ENCODE measurements at regions not wholly inside any gene's neighbourhood (a gene's known extent, or its start where the extent isn't known, plus 50 kb on each side); places are given as distances from the start of the nearest gene placed in this dataset.

DNA sequence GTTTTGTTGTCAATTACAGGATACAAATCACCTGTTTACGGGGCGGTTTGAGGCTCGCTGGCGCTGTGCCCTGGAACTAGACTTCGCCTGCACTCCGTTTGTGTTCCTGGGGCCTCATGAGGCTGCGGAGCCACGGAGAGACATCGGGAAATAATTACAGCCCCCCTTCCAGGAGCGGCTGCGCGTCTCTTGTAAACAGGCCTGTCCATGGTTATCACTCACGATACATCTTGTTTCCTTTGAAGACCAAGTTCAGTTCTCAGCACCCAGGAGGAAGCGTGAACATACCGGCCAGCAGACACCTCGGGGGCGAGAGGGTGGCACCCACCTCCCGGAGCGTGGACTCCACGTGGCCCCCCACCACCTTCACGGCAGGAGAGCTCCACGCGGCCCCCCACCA lies 297.1 kb upstream of the IRX4 start:
- Histone ChIP-seq H3K9me3 (no peaks in the 10 kb centered on the region), H3K27ac (no peak overlapping the region), H3K4me1 (replicated peaks) (no peaks in the 10 kb centered on the region), H3K27me3 (replicated peaks; ENCODE audit: insufficient read depth) (no peaks in the 10 kb centered on the region), H3K36me3 (no peaks in the 10 kb centered on the region), H3K4me3 (no peak overlapping the region)
- TF ChIP-seq POLR2A (IDR thresholded peaks at IDR 0.05), result no peak
- no peak for TF ChIP-seq POLR2AphosphoS5 (IDR thresholded peaks at IDR 0.05)
- TF ChIP-seq, protein P1, sequence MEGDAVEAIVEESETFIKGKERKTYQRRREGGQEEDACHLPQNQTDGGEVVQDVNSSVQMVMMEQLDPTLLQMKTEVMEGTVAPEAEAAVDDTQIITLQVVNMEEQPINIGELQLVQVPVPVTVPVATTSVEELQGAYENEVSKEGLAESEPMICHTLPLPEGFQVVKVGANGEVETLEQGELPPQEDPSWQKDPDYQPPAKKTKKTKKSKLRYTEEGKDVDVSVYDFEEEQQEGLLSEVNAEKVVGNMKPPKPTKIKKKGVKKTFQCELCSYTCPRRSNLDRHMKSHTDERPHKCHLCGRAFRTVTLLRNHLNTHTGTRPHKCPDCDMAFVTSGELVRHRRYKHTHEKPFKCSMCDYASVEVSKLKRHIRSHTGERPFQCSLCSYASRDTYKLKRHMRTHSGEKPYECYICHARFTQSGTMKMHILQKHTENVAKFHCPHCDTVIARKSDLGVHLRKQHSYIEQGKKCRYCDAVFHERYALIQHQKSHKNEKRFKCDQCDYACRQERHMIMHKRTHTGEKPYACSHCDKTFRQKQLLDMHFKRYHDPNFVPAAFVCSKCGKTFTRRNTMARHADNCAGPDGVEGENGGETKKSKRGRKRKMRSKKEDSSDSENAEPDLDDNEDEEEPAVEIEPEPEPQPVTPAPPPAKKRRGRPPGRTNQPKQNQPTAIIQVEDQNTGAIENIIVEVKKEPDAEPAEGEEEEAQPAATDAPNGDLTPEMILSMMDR (IDR thresholded peaks at IDR 0.05), result no peak
- intact Hi-C loops (cut with DNase I), result no loop called here
- no peak for DNase-seq (ENCODE audit: low spot score)
- WGBS, result 62% methylated on average over 23 of the region's 23 CpGs

DNA sequence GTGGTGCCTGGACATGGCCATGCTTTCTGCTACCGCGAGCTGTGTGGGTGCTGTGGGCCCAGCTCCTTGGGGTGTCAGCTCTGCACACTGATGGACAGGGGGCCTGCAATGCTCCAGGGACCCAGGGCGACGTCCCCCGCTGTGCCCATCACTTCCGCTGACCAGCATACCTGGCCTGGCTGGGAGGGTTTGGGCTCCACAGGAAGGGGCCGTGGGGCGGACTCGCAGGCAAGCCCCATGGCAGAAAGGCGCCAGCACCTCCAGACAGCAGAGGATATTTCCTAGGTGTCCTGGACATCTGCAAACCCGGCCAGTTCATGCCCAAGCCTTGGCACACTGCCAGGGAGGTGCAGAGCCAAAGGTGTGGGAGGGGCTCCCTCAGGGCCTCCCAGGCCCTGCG lies 295.8 kb upstream of the IRX4 start:
- DNase-seq (ENCODE audit: low spot score), result no peak
- 86% methylated on average over 7 of the region's 12 CpGs for WGBS
- no peak overlapping the region for H3K4me3 ChIP-seq
- H3K4me1 ChIP-seq (replicated peaks), result no peaks in the 10 kb centered on the region
- intact Hi-C loops (cut with DNase I), result no loop called here
- H3K9me3 ChIP-seq, result no peaks in the 10 kb centered on the region
- H3K36me3 ChIP-seq, result no peaks in the 10 kb centered on the region
- H3K27ac ChIP-seq, result no peak overlapping the region
- no peak for TF ChIP-seq POLR2AphosphoS5 (IDR thresholded peaks at IDR 0.05)
- TF ChIP-seq POLR2A (IDR thresholded peaks at IDR 0.05), result no peak
- TF ChIP-seq, protein P1 (IDR thresholded peaks at IDR 0.05), result no peak
- no peaks in the 10 kb centered on the region for H3K27me3 ChIP-seq (replicated peaks; ENCODE audit: insufficient read depth)

DNA sequence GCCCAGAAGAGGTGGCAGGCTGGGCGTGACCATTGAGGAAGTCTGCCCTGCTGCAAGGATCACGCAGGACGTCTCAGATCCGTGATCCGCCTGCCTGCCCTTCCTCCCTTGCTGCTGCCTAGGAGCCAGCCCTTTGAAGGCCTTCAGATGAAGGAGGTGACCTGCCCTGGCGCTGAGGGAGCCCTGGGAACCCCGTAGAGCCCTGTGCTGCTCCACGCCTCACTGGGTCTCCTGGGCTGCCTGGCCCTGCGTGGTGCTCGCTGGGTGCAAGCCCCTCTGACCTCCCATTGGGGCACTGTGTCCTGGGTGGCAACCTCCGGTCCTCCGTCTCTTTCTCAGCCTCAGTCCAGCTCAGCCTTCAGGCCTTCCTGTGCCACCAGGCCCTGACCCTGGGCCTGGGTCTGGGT lies 295.3 kb upstream of the IRX4 start:
- Histone ChIP-seq H3K27me3 (replicated peaks; ENCODE audit: insufficient read depth) (no peaks in the 10 kb centered on the region), H3K27ac (no peak overlapping the region), H3K36me3 (no peaks in the 10 kb centered on the region), H3K9me3 (no peaks in the 10 kb centered on the region), H3K4me3 (no peak overlapping the region), H3K4me1 (replicated peaks) (no peaks in the 10 kb centered on the region)
- 94% methylated on average over 6 of the region's 12 CpGs for WGBS
- TF ChIP-seq, protein P1 (IDR thresholded peaks at IDR 0.05), result no peak
- no peak for TF ChIP-seq POLR2A (IDR thresholded peaks at IDR 0.05)
- intact Hi-C loops (cut with DNase I), result no loop called here
- no peak for DNase-seq (ENCODE audit: low spot score)

DNA sequence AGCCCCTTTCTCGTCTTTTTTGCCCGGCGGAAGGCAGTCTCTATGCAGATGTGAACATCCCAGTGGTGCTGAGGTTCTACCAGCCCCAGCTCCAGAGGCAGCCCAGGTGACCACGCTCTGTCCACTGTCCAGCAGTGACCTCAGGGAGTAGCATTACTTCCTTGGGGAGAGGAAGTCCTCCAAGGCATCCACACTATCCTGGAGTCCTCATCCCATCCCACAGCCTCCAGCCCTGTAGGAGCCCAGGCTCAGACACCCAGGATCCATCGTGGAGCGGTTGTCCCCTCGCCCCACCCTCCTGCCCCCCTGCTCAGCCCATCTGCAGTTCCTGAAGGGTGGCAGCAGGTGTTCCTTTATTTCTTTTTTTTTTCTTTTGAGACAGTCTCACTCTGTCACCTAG lies 294.5 kb upstream of the IRX4 start:
- H3K9me3 ChIP-seq, result no peaks in the 10 kb centered on the region
- DNase-seq (ENCODE audit: low spot score), result no peak
- no peaks in the 10 kb centered on the region for H3K27me3 ChIP-seq (replicated peaks; ENCODE audit: insufficient read depth)
- WGBS, result 91% methylated on average over 7 of the region's 7 CpGs
- intact Hi-C loops (cut with DNase I), result no loop called here
- no peaks in the 10 kb centered on the region for H3K36me3 ChIP-seq
- H3K27ac ChIP-seq, result no peak overlapping the region
- no peaks in the 10 kb centered on the region for H3K4me1 ChIP-seq (replicated peaks)
- TF ChIP-seq, protein P1 (IDR thresholded peaks at IDR 0.05), result no peak
- TF ChIP-seq POLR2A (IDR thresholded peaks at IDR 0.05) (no peak), POLR2AphosphoS5 (IDR thresholded peaks at IDR 0.05) (no peak)
- no peak overlapping the region for H3K4me3 ChIP-seq

DNA sequence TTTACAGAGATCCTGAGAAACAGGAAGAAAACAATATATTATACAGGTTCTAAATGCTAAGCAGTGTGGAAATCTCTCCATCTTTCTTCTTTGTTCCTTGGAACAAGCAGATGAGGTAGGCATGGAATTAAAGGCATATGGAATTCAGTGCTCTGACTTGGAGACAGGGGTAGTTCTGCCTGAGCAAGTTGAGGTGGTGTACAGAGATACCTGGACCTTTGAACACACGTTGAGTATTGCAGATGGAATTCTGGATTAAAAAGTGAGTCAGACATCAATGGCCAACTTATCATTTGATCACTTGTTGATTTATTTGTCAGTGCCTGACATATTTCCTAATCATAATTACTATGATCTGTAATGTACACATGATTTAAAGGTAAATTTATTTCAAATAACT lies 293.9 kb upstream of the IRX4 start:
- TF ChIP-seq, protein P1 (IDR thresholded peaks at IDR 0.05), result no peak
- TF ChIP-seq POLR2AphosphoS5 (IDR thresholded peaks at IDR 0.05) (no peak), POLR2A (IDR thresholded peaks at IDR 0.05) (no peak)
- Histone ChIP-seq H3K27ac (no peak overlapping the region), H3K9me3 (no peaks in the 10 kb centered on the region), H3K27me3 (replicated peaks; ENCODE audit: insufficient read depth) (no peaks in the 10 kb centered on the region), H3K36me3 (no peaks in the 10 kb centered on the region), H3K4me1 (replicated peaks) (no peaks in the 10 kb centered on the region), H3K4me3 (no peak overlapping the region)
- no peak for DNase-seq (ENCODE audit: low spot score)
- WGBS, result 31% methylated on average over 1 of the region's 1 CpG
- intact Hi-C loops (cut with DNase I), result no loop called here
